PC-3 (cell line): ENCODE measurements at regions not wholly inside any gene's neighbourhood (a gene's known extent, or its start where the extent isn't known, plus 50 kb on each side); places are given as distances from the start of the nearest gene placed in this dataset.
"Not testable (repeated sequence)": the region's sequence is repeated elsewhere in the genome, so short reads cannot be mapped to it uniquely, and the experiment has no call there.

Experiments
- ATAC-seq: fragments of 200-7000 bp; cut with Tn5 transposase; 2 replicates; pipeline ENCODE4 v1.9.1; 2020; ENCODE audit warnings: mild to moderate bottlenecking, moderate library complexity
- BruUV-seq: library from RNA; stranded (reverse); fragments of 400-500 nt; replicated peaks from 2 replicates; lab custom pipeline; 2021; lab: Mats Ljungman, UMichigan
- CTCF ChIA-PET: fragments of 300-600 bp; sonication (Branson Sonifier 250); formaldehyde crosslinking; loops from one replicate; lab custom pipeline; 2022; ENCODE audit warnings: antibody characterized with exemption; lab: Charles Lee
- POLR2A ChIA-PET: fragments of 300-600 bp; sonication (Branson Sonifier 250); formaldehyde crosslinking; loops from one replicate; lab custom pipeline; 2022; ENCODE audit warnings: antibody characterized with exemption; ENCODE audit not compliant: unreplicated experiment; lab: Charles Lee
- DNase-seq: peaks from one replicate; pipeline ENCODE4 v3.0.0-alpha.2; 2015
- H2AFZ ChIP-seq: fragments of 300-600 bp; sonication (generic); 2 replicates; pipeline ENCODE4 v1.6.0; 2016; ENCODE audit warnings: antibody characterized with exemption, low read length
- H3F3A ChIP-seq: fragments of 300-600 bp; sonication (generic); one replicate; pipeline ENCODE4 v1.6.0; 2017; ENCODE audit warnings: antibody characterized with exemption, low read length, control low read depth, mild to moderate bottlenecking; ENCODE audit not compliant: unreplicated experiment
- H3K27ac ChIP-seq: fragments of 300-600 bp; sonication (generic); 2 replicates; pipeline ENCODE4 v1.5.1; 2016; ENCODE audit warnings: mild to moderate bottlenecking, low read length
- H3K27me3 ChIP-seq: fragments of 300-600 bp; sonication (generic); 2 replicates; pipeline ENCODE4 v1.6.1; 2016; ENCODE audit warnings: low read length, mixed read lengths
- H3K36me3 ChIP-seq: fragments of 300-600 bp; sonication (generic); 2 replicates; pipeline ENCODE4 v1.6.1; 2016; ENCODE audit warnings: low read depth, mixed run types, low read length, mixed read lengths
- H3K4me1 ChIP-seq: fragments of 300-600 bp; sonication (generic); 2 replicates; pipeline ENCODE4 v1.5.1; 2016; ENCODE audit warnings: low read length; ENCODE audit not compliant: insufficient read depth
- H3K4me2 ChIP-seq: fragments of 300-600 bp; sonication (generic); 2 replicates; pipeline ENCODE4 v1.6.0; 2016; ENCODE audit warnings: low read length
- H3K4me3 ChIP-seq: fragments of 300-600 bp; sonication (generic); 2 replicates; pipeline ENCODE4 v1.5.1; 2016; ENCODE audit warnings: mild to moderate bottlenecking, low read length, mixed read lengths
- H3K79me2 ChIP-seq: fragments of 300-600 bp; sonication (generic); 2 replicates; pipeline ENCODE4 v1.6.1; 2017; ENCODE audit warnings: low read length, mixed read lengths
- H3K9ac ChIP-seq: fragments of 300-600 bp; sonication (generic); 2 replicates; pipeline ENCODE4 v1.6.0; 2016; ENCODE audit warnings: mild to moderate bottlenecking, low read length
- H3K9me2 ChIP-seq: fragments of 300-600 bp; sonication (generic); replicated peaks from 2 replicates; pipeline ENCODE4 v1.6.1; 2016; ENCODE audit warnings: mixed run types, low read length, mixed read lengths
- H3K9me3 ChIP-seq: fragments of 300-600 bp; sonication (generic); 2 replicates; pipeline ENCODE4 v1.6.1; 2016; ENCODE audit warnings: low read length, mixed read lengths
- H4K20me1 ChIP-seq: fragments of 300-600 bp; sonication (generic); 2 replicates; pipeline ENCODE4 v1.6.1; 2016; ENCODE audit warnings: low read length, mixed read lengths
- CTCF ChIP-seq: fragments of 300-600 bp; sonication (generic); conservative IDR thresholded peaks from 2 replicates; pipeline ENCODE4 v1.5.1; 2017; ENCODE audit warnings: antibody characterized with exemption, low read depth, mild to moderate bottlenecking, low read length
- EZH2 ChIP-seq: fragments of 300-600 bp; sonication (generic); IDR thresholded peaks from one replicate; pipeline ENCODE4 v1.6.1; 2017; ENCODE audit warnings: antibody characterized with exemption, mild to moderate bottlenecking, low read length; ENCODE audit not compliant: unreplicated experiment
- EZH2phosphoT487 ChIP-seq: fragments of 300-600 bp; sonication (generic); IDR thresholded peaks from 2 replicates; pipeline ENCODE4 v1.6.1; 2018; ENCODE audit warnings: mild to moderate bottlenecking, antibody characterized with exemption, low read length, borderline replicate concordance
- intact Hi-C: fragments of 100-400 bp; cut with micrococcal nuclease; formaldehyde crosslinking; loops from 2 replicates; pipeline ENCODE4 v1.9.0; 2023

- POLR2A ChIA-PET: no interaction called here
These were observed 194.2 kb upstream of the HDAC4 start for GRCh38 chr2:239594772-239595608.

GRCh38 chr2:239594019-239594771 lies 193.4 kb upstream of the HDAC4 start:
- H4K20me1 ChIP-seq: no peaks in the 10 kb centered on the region
- no TSS peak for BruUV-seq
- H3K4me2 ChIP-seq: no peak overlapping the region
- DNase-seq: no peak
- no peak for ATAC-seq
- no peaks in the 10 kb centered on the region for H3K36me3 ChIP-seq
- no peak for TF ChIP-seq EZH2phosphoT487
- no peak for TF ChIP-seq EZH2
- TF ChIP-seq CTCF: no peak
- no peaks in the 10 kb centered on the region for H3K9me3 ChIP-seq
- H3K4me3 ChIP-seq: no peak overlapping the region
- ChIA-PET POLR2A (no interaction called here), CTCF (no interaction called here)
- peaks cover 33% of the 10 kb centered on the region for H3K27me3 ChIP-seq
- no peaks in the 10 kb centered on the region for H3K79me2 ChIP-seq
- H3K27ac ChIP-seq: no peak overlapping the region
- no peak overlapping the region for H2AFZ ChIP-seq
- intact Hi-C loops: no loop called here
- H3F3A ChIP-seq: no peaks in the 10 kb centered on the region
- H3K9me2 ChIP-seq: no peaks in the 10 kb centered on the region
- no peaks in the 10 kb centered on the region for H3K4me1 ChIP-seq
- no peak overlapping the region for H3K9ac ChIP-seq

More at GRCh38 chr2:239594772-239595608, 194.2 kb upstream of the HDAC4 start:
- H3F3A ChIP-seq: no peaks in the 10 kb centered on the region
- no peak for TF ChIP-seq EZH2phosphoT487
- intact Hi-C loops: no loop called here
- peaks cover 38% of the 10 kb centered on the region for H3K27me3 ChIP-seq
- no peaks in the 10 kb centered on the region for H3K4me1 ChIP-seq
- no TSS peak for BruUV-seq
- no peaks in the 10 kb centered on the region for H3K9me3 ChIP-seq
- H3K4me2 ChIP-seq: no peak overlapping the region
- ATAC-seq (no peak), DNase-seq (no peak)
- no peaks in the 10 kb centered on the region for H3K79me2 ChIP-seq
- no peak overlapping the region for H3K4me3 ChIP-seq
- H4K20me1 ChIP-seq: no peaks in the 10 kb centered on the region
- H3K36me3 ChIP-seq: no peaks in the 10 kb centered on the region
- CTCF ChIA-PET: no interaction called here
- H2AFZ ChIP-seq: no peak overlapping the region
- H3K27ac ChIP-seq: no peak overlapping the region
- H3K9ac ChIP-seq: no peak overlapping the region
- H3K9me2 ChIP-seq: no peaks in the 10 kb centered on the region

GRCh38 chr2:239593455-239593854 lies 192.6 kb upstream of the HDAC4 start:
- ATAC-seq (no peak), DNase-seq (no peak)
- Histone ChIP-seq H3K9ac (no peak overlapping the region), H3K27ac (no peak overlapping the region), H4K20me1 (no peaks in the 10 kb centered on the region), H3K9me2 (no peaks in the 10 kb centered on the region), H3K4me3 (no peak overlapping the region), H3K4me2 (no peak overlapping the region), H3K79me2 (no peaks in the 10 kb centered on the region), H3K4me1 (no peaks in the 10 kb centered on the region), H3K36me3 (no peaks in the 10 kb centered on the region), H3K9me3 (no peaks in the 10 kb centered on the region), H3K27me3 (peaks cover 33% of the 10 kb centered on the region), H3F3A (no peaks in the 10 kb centered on the region), H2AFZ (no peak overlapping the region)
- no TSS peak for BruUV-seq
- ChIA-PET CTCF (no interaction called here), POLR2A (no interaction called here)
- intact Hi-C loops: no loop called here
- no peak for TF ChIP-seq CTCF

- H3K9me2 ChIP-seq, POLR2A ChIA-PET, BruUV-seq, CTCF ChIA-PET, H3K79me2 ChIP-seq, DNase-seq, H3K4me2 ChIP-seq, intact Hi-C loops, H3K4me1 ChIP-seq, H3K27ac ChIP-seq, H3K36me3 ChIP-seq, H4K20me1 ChIP-seq, H3F3A ChIP-seq, H3K9me3 ChIP-seq, ATAC-seq, H2AFZ ChIP-seq, H3K9ac ChIP-seq, H3K4me3 ChIP-seq: not testable (repeated sequence)
- H3K27me3 ChIP-seq: peaks cover 34% of the 10 kb centered on the region
These were observed 191.9 kb upstream of the HDAC4 start for GRCh38 chr2:239592629-239593290.
